Loucy (cell line): ENCODE measurements at regions not wholly inside any gene's neighbourhood (a gene's known extent, or its start where the extent isn't known, plus 50 kb on each side); places are given as distances from the start of the nearest gene placed in this dataset.

Source experiments
- CTCF ChIP-seq: fragments of 200-600 bp; sonication (generic); conservative IDR thresholded peaks from 2 replicates; pipeline ENCODE4 v1.5.1; 2014; ENCODE audit warnings: mild to moderate bottlenecking, antibody characterized with exemption, low read length
- EZH2phosphoT487 ChIP-seq: fragments of 200-600 bp; IDR thresholded peaks from 2 replicates; pipeline ENCODE4 v1.6.1; 2018; ENCODE audit warnings: antibody characterized with exemption, mild to moderate bottlenecking, moderate library complexity, borderline replicate concordance

GRCh38 chr7:156527458-156527890 is 113.1 kb upstream of the RNF32 start:
- TF ChIP-seq CTCF (no peak), EZH2phosphoT487 (no peak)
